ENCODE measurements at regions not wholly inside any gene's neighbourhood (a gene's known extent, or its start where the extent isn't known, plus 50 kb on each side); places are given as distances from the start of the nearest gene placed in this dataset.

GRCh38 chr11:98955551-98955950 lies 65.2 kb upstream of the CNTN5 start:
- TF ChIP-seq, protein P1, sequence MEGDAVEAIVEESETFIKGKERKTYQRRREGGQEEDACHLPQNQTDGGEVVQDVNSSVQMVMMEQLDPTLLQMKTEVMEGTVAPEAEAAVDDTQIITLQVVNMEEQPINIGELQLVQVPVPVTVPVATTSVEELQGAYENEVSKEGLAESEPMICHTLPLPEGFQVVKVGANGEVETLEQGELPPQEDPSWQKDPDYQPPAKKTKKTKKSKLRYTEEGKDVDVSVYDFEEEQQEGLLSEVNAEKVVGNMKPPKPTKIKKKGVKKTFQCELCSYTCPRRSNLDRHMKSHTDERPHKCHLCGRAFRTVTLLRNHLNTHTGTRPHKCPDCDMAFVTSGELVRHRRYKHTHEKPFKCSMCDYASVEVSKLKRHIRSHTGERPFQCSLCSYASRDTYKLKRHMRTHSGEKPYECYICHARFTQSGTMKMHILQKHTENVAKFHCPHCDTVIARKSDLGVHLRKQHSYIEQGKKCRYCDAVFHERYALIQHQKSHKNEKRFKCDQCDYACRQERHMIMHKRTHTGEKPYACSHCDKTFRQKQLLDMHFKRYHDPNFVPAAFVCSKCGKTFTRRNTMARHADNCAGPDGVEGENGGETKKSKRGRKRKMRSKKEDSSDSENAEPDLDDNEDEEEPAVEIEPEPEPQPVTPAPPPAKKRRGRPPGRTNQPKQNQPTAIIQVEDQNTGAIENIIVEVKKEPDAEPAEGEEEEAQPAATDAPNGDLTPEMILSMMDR (IDR thresholded peaks at IDR 0.05 in 4 of 5, conservative IDR thresholded peaks at IDR 0.05 in 1 of 5): no peak
- TF ChIP-seq POLR2A (IDR thresholded peaks at IDR 0.05): no peak

All from gastrocnemius medialis (tissue), 4 donors.